GM12872 (cell line): ENCODE measurements at regions not wholly inside any gene's neighbourhood (a gene's known extent, or its start where the extent isn't known, plus 50 kb on each side); places are given as distances from the start of the nearest gene placed in this dataset.

Source experiments
- TF ChIP-seq, protein P1 (sequence below): IDR thresholded peaks from 3 replicates; pipeline ENCODE4 v1.5.1; 2011; ENCODE audit warnings: low read depth, mild to moderate bottlenecking, low read length, moderate library complexity; ENCODE audit not compliant: insufficient read depth

GRCh38 chr6:27800731-27801373 lies 111.3 kb downstream of the OR2B2 start:
- TF ChIP-seq, protein P1, sequence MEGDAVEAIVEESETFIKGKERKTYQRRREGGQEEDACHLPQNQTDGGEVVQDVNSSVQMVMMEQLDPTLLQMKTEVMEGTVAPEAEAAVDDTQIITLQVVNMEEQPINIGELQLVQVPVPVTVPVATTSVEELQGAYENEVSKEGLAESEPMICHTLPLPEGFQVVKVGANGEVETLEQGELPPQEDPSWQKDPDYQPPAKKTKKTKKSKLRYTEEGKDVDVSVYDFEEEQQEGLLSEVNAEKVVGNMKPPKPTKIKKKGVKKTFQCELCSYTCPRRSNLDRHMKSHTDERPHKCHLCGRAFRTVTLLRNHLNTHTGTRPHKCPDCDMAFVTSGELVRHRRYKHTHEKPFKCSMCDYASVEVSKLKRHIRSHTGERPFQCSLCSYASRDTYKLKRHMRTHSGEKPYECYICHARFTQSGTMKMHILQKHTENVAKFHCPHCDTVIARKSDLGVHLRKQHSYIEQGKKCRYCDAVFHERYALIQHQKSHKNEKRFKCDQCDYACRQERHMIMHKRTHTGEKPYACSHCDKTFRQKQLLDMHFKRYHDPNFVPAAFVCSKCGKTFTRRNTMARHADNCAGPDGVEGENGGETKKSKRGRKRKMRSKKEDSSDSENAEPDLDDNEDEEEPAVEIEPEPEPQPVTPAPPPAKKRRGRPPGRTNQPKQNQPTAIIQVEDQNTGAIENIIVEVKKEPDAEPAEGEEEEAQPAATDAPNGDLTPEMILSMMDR = no peak

- TF ChIP-seq, protein P1 = no peak
Measured at GRCh38 chr6:27797960-27798359, 114.2 kb downstream of the OR2B2 start.

GRCh38 chr6:27795697-27796494 lies 116.3 kb downstream of the OR2B2 start:
- TF ChIP-seq, protein P1 = peak; percentile 67

DNA sequence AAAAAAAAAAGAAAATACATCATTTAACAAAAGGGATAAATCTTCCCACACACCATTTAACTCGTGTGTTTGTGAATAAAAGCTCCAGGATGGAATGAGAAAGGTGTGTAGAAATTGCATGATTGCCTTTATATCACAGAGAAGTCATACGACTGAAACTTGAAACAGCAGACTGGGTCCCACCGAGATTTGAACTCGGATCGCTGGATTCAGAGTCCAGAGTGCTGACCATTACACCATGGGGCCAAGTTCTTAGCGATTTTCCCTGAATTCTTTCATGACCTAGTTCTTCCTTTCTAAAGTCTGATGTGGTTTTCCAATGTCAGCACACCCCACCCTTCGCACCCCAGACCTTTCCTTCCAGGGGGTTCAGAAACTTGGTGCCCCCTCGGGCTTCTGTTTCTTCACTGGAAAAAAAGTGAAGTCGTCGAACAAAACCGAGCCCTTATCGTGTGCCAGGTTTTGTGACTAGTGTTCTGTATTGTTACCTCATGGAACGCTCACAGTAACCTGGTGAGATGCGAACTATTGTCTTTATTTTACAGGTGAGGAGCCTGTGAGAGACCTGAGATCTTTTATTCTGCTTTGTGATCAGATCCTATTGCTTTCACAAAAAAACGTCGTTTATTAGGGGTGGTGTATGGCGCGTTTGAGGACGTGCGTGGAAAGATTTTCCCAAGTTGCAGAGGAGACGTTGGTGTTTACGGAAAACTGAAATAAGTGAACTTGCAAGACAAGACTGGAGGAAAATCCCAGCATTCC lies 120.8 kb downstream of the OR2B2 start:
- TF ChIP-seq, protein P1 = no peak

DNA sequence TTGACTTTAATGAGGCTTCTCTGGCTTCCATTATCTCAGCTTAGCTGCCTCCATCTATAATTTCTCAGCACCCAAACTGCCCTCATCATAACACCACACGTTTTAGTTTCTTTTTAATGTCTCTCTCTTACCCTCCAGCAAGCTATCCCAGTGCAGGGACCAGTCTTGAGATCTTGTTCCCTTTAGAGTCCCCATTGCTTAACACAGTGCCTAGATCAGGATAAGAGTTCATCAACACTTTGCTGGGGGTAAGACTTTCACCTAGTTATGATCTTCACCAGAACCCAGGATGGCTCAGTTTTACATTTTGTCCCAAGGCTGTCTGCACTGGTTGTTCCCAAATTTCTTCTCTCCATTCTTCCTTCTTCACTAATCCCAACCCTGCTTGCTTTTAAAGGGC lies 126.1 kb downstream of the OR2B2 start:
- TF ChIP-seq, protein P1 = no peak

GRCh38 chr6:27785294-27785693 lies 126.9 kb downstream of the OR2B2 start:
- TF ChIP-seq, protein P1 = no peak

DNA sequence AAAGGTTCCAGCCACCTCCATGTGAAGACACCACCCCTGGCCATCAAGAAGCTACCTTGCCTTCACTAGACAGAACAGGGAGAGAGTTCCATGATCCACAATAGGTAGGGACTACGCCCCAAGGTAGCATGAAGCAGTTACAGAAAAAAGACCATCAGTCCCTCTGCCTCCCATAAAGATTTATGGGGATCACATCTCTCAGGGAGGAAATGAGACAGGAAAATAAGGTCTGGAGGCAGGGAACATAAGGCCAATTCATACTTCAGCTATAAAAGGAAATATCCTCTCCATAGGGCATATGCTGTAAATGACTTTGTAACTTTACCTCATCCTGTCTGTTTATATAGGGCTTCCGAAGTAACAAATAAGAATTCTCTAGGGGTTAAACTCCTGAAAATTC lies 129.4 kb downstream of the OR2B2 start:
- TF ChIP-seq, protein P1 = no peak
